MV-4-11 (cell line): ENCODE measurements at regions not wholly inside any gene's neighbourhood (a gene's known extent, or its start where the extent isn't known, plus 50 kb on each side); places are given as distances from the start of the nearest gene placed in this dataset.
"Not testable (repeated sequence)": the region's sequence is repeated elsewhere in the genome, so short reads cannot be mapped to it uniquely, and the experiment has no call there.

ENCODE experiments used
- DNase-seq: peaks from one replicate; lab custom pipeline; 2025; lab: John Stamatoyannopoulos, UW

DNA sequence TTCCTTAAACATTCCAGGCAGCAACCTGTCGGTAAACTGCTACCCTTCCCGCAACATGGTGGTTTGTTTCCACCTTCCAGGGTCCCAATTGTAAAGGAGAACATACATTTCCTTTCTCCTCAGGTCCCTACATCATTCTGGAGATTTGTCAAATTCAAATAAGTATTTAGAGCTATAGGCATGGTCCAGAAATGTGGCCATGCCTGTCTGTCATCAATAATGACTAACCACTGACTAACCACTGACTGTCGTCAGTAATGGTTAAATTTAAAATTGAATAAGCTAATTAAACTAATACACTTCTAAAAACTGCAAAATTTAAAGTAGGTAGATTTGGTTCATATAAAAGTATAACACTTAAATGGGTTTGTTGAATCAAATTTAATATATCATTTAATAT, 984.0 kb upstream of the SLC39A10 start:
- no peak for DNase-seq

GRCh38 chr2:194661431-194661830, 995.6 kb upstream of the SLC39A10 start:
- no peak for DNase-seq

- not testable (repeated sequence) for DNase-seq
These were observed 1018.0 kb upstream of the SLC39A10 start for GRCh38 chr2:194639057-194639456.

DNA sequence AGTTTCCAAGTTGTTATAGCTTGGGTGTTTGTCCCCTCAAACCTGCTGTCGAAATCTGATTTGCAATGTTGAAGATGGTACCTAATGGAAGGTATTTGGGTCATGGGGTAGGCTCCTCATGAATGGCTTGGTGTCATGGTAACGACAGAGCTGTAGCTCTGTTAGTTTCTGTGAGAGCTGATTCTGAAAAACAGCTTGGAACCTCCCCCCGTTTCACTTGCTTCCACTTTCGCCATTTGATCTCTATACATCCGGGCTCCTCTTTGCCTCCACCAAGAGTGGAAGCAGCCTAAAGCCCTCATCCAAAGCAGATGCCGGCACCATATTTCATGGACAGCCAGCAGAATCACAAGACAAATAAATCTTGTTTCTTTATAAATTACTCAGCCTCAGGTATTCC, 1035.1 kb upstream of the SLC39A10 start:
- DNase-seq, result no peak

DNA sequence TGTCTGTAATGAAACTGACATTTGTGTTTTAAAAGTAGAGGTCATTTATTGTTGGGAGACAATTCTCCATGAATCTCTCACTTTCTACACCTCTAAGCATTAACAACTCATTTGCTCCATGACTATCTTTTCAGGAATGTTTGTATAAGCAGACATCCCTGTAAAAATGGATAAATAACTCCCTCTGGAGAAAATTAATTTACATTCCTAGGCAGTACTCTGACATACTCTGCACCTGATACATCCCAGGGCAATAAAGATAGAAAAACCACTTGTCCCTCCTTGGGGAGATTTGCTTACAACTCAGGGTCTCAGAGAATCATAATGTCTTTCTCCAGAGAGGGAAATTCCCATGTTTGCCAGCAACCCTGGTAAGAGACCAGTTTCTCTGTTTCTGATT, 1037.7 kb upstream of the SLC39A10 start:
- DNase-seq, result no peak

DNA sequence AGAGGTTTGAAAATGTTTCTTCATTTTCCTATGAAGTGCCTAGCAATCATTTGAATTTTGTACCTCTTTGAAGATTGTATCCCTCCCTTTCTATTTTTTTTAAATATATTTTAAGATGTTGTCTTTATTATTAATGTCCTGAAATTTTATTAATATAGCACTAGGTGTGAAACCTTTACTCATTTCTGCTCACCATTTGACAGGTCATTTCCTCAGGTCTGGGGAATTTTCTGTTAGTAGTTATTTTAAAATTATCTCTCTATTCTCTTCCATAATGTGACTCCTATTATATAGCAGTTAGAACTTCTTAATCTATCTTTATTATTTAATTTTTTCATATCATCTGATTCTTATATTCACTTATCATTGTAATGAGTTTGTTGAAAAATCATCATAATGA, 1038.6 kb upstream of the SLC39A10 start:
- no peak for DNase-seq

GRCh38 chr2:194616334-194616733, 1040.7 kb upstream of the SLC39A10 start:
- DNase-seq, result no peak

DNA sequence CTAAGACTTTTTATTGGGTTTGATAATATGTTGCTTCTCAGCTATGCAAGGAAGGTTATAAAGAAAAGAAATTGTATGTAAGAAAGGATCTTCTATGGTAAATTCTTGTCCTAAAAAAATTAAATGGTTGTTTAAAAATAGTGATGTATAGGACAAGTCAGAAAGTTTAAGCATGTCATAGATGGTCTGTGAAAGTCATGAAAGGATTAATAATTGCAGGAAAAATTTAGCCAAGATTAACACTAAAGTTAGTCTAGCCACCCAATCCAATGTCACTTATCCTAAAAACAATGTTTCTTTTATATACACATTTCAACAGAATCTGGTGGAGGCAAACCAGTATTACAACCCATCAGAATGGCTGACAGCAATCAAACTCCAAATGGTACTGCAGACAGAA, 1046.7 kb upstream of the SLC39A10 start:
- no peak for DNase-seq

- DNase-seq, result no peak
These were observed 1053.6 kb upstream of the SLC39A10 start for GRCh38 chr2:194603429-194603828.

GRCh38 chr2:194602750-194603149, 1054.3 kb upstream of the SLC39A10 start:
- DNase-seq, result no peak

DNA sequence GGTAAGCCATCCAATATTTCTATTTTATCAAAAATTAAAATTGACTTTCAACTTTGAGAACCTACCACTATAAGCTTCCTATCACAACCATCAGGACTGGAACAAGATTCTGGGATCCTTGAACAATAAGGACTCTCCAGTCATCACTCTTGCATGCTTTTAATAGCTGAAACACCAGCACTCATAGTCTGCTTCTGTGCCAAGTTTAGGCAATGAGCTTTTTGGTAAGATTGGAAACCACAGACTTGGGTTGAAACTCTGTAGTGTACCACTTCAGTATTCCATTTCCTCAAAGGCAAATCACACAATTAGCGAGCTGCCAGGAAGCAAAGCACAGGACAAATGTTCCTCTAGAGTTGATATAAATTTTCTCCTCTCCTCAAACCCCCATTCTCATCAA, 1065.8 kb upstream of the SLC39A10 start:
- DNase-seq, result no peak

- DNase-seq, result no peak
These were observed 1069.2 kb upstream of the SLC39A10 start for GRCh38 chr2:194587739-194588270.

DNA sequence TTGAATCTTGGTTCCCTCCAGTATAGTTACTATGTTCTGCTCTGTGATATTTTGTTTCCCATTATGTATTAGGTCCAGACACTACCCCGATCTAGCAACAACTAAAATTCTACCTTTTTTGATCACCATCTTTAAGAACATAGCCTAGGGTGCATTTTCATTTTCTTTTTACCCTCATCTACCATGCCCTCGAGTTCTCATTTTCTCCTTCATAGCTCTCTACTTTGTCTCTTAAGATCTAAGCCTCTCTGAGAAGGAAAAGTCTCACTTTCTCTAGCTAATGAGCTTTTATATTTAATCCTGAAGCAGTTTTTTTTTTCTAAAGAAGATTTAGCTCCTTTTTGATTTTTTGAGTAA, 1089.4 kb upstream of the SLC39A10 start:
- DNase-seq, result no peak

- no peak for DNase-seq
These were observed 1089.9 kb upstream of the SLC39A10 start for GRCh38 chr2:194566907-194567660.

- DNase-seq, result no peak
These were observed 1092.6 kb upstream of the SLC39A10 start for GRCh38 chr2:194564422-194564821.

- no peak for DNase-seq
These were observed 1094.7 kb upstream of the SLC39A10 start for GRCh38 chr2:194562329-194562728.

- DNase-seq, result no peak
These were observed 1097.1 kb upstream of the SLC39A10 start for GRCh38 chr2:194559964-194560363.

- DNase-seq, result no peak
These were observed 1097.5 kb upstream of the SLC39A10 start for GRCh38 chr2:194559523-194559922.

DNA sequence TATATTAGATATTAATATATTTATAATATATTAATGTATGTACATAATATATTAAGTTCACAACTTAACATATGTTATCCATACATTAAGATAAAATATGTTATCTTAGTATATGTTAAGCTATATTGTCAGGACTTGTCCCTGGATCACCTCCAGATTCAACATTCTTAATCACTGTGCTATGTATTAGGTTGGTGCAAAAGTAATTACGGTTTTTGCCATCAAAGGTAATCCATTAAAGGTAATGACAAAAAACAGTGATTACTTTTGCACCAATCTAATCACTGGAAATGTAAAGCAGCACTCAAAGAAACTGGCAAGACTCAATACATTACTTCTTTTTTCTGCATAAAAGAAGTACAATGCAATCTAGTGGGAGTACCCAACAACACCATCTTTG, 1099.0 kb upstream of the SLC39A10 start:
- DNase-seq, result no peak

- no peak for DNase-seq
These were observed 1100.4 kb upstream of the SLC39A10 start for GRCh38 chr2:194556629-194557028.

DNA sequence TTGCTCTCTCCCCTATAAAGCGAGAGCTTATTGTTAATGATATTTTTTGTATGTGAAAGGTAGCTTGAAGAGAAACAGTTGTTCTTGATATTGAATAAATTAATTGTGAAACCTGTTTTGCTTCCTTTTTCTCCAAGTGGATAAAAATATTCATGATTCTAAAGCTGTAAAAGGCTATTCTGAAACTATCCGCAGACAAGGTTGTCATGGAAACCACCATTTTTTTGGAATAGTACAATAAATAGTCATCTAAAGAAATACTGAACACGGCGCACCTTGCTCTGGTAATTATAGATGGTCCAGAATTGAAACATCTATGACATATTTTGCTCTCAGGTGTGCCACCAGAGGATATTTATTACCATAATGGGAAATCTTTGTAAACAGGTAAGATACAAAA, 1103.0 kb upstream of the SLC39A10 start:
- DNase-seq, result no peak

DNA sequence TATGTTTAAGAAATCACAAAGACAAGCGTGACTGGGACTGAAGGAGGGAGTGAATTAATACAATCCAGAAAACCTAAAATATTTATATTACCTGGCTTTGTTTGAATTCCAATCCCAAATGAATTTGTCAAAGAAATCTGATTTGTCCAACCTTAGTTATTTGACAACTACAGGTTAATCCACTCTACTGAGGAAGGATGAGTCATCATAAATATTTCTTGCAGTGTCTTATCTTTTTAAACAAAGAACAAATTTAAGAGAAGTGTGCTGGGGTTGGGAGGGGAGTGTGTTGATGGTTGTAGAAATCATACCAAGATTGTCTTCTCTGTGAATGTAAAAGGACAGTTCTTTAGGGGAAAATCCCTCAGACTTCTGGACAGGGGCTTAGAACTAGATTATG, 1106.3 kb upstream of the SLC39A10 start:
- DNase-seq, result no peak

- no peak for DNase-seq
These were observed 1107.6 kb upstream of the SLC39A10 start for GRCh38 chr2:194549387-194549786.

DNA sequence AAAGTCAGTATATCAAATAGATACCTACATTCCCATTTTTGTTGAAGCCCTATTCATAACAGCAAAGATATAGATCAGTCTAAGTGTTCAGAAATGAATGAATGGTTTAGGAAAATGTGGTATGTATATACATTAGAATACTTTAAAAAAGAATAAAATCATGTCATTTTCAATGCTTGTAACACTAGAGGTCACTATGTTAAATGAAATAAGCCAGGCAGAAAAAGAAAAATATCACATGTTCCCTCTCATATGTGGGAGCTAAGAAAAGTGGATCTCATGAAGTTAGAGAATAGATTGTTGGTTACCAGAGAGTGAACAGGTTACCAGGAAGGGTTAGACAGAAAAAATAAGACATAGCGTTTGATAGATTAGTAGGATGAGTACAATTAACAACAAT, 1111.0 kb upstream of the SLC39A10 start:
- DNase-seq, result no peak
